Testis (tissue), 2 donors: ENCODE measurements at regions not wholly inside any gene's neighbourhood (a gene's known extent, or its start where the extent isn't known, plus 50 kb on each side); places are given as distances from the start of the nearest gene placed in this dataset.

Experiments
- DNase-seq: peaks from one replicate; pipeline ENCODE4 v3.0.0-alpha.2; 2019
- H3K27ac ChIP-seq, 2 donors: fragments of 200-600 bp; sonication (generic); one replicate each; pipeline ENCODE4 v1.5.1; 2019
- H3K27me3 ChIP-seq: fragments of 200-600 bp; sonication (generic); one replicate; pipeline ENCODE4 v1.5.1; 2019
- H3K36me3 ChIP-seq: fragments of 200-600 bp; sonication (generic); one replicate; pipeline ENCODE4 v1.5.1; 2017; ENCODE audit warnings: low read depth; ENCODE audit errors: missing control alignments
- H3K4me1 ChIP-seq: fragments of 200-600 bp; sonication (generic); one replicate; pipeline ENCODE4 v1.5.1; 2019
- H3K4me3 ChIP-seq, 2 donors: fragments of 200-600 bp; sonication (generic); one replicate each; pipeline ENCODE4 v1.5.1; 2017 to 2019
- H3K9me3 ChIP-seq: fragments of 200-600 bp; sonication (generic); one replicate; pipeline ENCODE4 v1.5.1; 2017
- CTCF ChIP-seq, 3 experiments: fragments of 450-650 bp in 2 of 3; fragments of 200-600 bp in 1 of 3; sonication (generic) in 1 of 3; IDR thresholded peaks; one replicate each; pipeline ENCODE4 v1.5.1; 2016 to 2019; ENCODE audit warnings: antibody characterized with exemption in 3 of 3, mild to moderate bottlenecking in 2 of 3, moderate library complexity in 1 of 3
- POLR2A ChIP-seq: fragments of 450-650 bp; IDR thresholded peaks from one replicate; pipeline ENCODE4 v1.6.1; 2017; ENCODE audit warnings: antibody characterized with exemption, mild to moderate bottlenecking, moderate library complexity
- whole genome bisulfite sequencing, 2 donors: methylation state at CpG; one replicate each; pipeline ENCODE4 v1.1.5; 2018; 5-methylcytosine and 5-hydroxymethylcytosine counted together
- intact Hi-C: fragments of 100-400 bp; cut with DNase I; formaldehyde crosslinking; loops from one replicate; pipeline ENCODE4 v1.15.1; 2023; ENCODE audit warnings: low total_unique reads

GRCh38 chr1:234760303-234760723 lies 150.3 kb upstream of the IRF2BP2 start:
- no peaks in the 10 kb centered on the region for H3K27me3 ChIP-seq
- DNase-seq: no peak
- TF ChIP-seq CTCF (IDR thresholded peaks at IDR 0.05): no peak
- no peak for TF ChIP-seq POLR2A
- H3K4me3 ChIP-seq: no peak overlapping the region
- 82% methylated on average over 6 of the region's 6 CpGs for WGBS, 2 donors
- intact Hi-C loops: no loop called here
- peaks cover 4% of the 10 kb centered on the region for H3K4me1 ChIP-seq
- H3K27ac ChIP-seq: no peak overlapping the region
- no peaks in the 10 kb centered on the region for H3K9me3 ChIP-seq
- H3K36me3 ChIP-seq: no peaks in the 10 kb centered on the region

- no peak overlapping the region for H3K4me3 ChIP-seq
- WGBS, 2 donors: 96% methylated on average over 10 to 11 of the region's 11 CpGs
- TF ChIP-seq POLR2A (no peak), CTCF (IDR thresholded peaks at IDR 0.05) (no peak)
- no peak overlapping the region for H3K27ac ChIP-seq
- no peaks in the 10 kb centered on the region for H3K27me3 ChIP-seq
- intact Hi-C loops: no loop called here
- no peak for DNase-seq
- peaks cover 7% of the 10 kb centered on the region for H3K4me1 ChIP-seq
- H3K9me3 ChIP-seq: no peaks in the 10 kb centered on the region
- H3K36me3 ChIP-seq: no peaks in the 10 kb centered on the region
Observed at GRCh38 chr1:234759888-234760287, 149.9 kb upstream of the IRF2BP2 start.

- H3K9me3 ChIP-seq: no peaks in the 10 kb centered on the region
- no peak overlapping the region for H3K27ac ChIP-seq
- TF ChIP-seq CTCF (IDR thresholded peaks at IDR 0.05): no peak
- no peak for TF ChIP-seq POLR2A
- no peak for DNase-seq
- H3K36me3 ChIP-seq: no peaks in the 10 kb centered on the region
- no peak overlapping the region for H3K4me3 ChIP-seq
- WGBS, 2 donors: 91% methylated on average over 11 of the region's 11 CpGs
- H3K4me1 ChIP-seq: peaks cover 7% of the 10 kb centered on the region
- no peaks in the 10 kb centered on the region for H3K27me3 ChIP-seq
- intact Hi-C loops: no loop called here
Observed at GRCh38 chr1:234758851-234759250, 148.9 kb upstream of the IRF2BP2 start.

GRCh38 chr1:234756857-234757256 lies 146.9 kb upstream of the IRF2BP2 start:
- Histone ChIP-seq H3K36me3 (no peaks in the 10 kb centered on the region), H3K9me3 (no peaks in the 10 kb centered on the region), H3K4me1 (peaks cover 10% of the 10 kb centered on the region), H3K27me3 (no peaks in the 10 kb centered on the region), H3K4me3 (no peak overlapping the region), H3K27ac (no peak overlapping the region)
- intact Hi-C loops: no loop called here
- WGBS, 2 donors: 92 to 93% methylated on average over 6 of the region's 6 CpGs
- TF ChIP-seq POLR2A (no peak), CTCF (IDR thresholded peaks at IDR 0.05) (no peak)
- DNase-seq: no peak

- Histone ChIP-seq H3K9me3 (no peaks in the 10 kb centered on the region), H3K4me3 (no peak overlapping the region), H3K27ac (no peak overlapping the region), H3K27me3 (no peaks in the 10 kb centered on the region), H3K36me3 (no peaks in the 10 kb centered on the region), H3K4me1 (peaks cover 17% of the 10 kb centered on the region)
- TF ChIP-seq POLR2A (no peak), CTCF (IDR thresholded peaks at IDR 0.05) (no peak)
- no peak for DNase-seq
- intact Hi-C loops: no loop called here
- WGBS, 2 donors: 87 to 95% methylated on average over 13 of the region's 13 CpGs
Observed at GRCh38 chr1:234756066-234756774, 146.2 kb upstream of the IRF2BP2 start.
